B cell (primary cell): ENCODE measurements at regions not wholly inside any gene's neighbourhood (a gene's known extent, or its start where the extent isn't known, plus 50 kb on each side); places are given as distances from the start of the nearest gene placed in this dataset.

ENCODE experiments used
- ATAC-seq: fragments of 200-7000 bp; cut with Tn5 transposase; one replicate; pipeline ENCODE4 v1.10.0; 2021; ENCODE audit warnings: low read depth, mild to moderate bottlenecking, moderate number of reproducible peaks, moderate library complexity
- CTCF ChIA-PET: fragments of 350-600 bp; sonication (Branson Sonifier 250); formaldehyde crosslinking; loops from one replicate; lab custom pipeline; 2021; ENCODE audit warnings: antibody characterized with exemption, inconsistent platforms; lab: Charles Lee
- POLR2A ChIA-PET: fragments of 350-600 bp; sonication (Branson Sonifier 250); formaldehyde crosslinking; loops from one replicate; lab custom pipeline; 2021; ENCODE audit warnings: antibody characterized with exemption; lab: Charles Lee
- DNase-seq: peaks from one replicate; pipeline ENCODE4 v3.0.0; 2013
- H2AFZ ChIP-seq: 2 replicates; pipeline ENCODE4 v1.6.1; 2012; ENCODE audit warnings: mild to moderate bottlenecking, low read depth, low read length; ENCODE audit not compliant: insufficient read depth, poor library complexity, severe bottlenecking
- H3K27ac ChIP-seq, 2 donors: 1 replicate in 1 of 2; 2 replicates in 1 of 2; pipeline ENCODE4 v1.5.1; 2012 to 2013; ENCODE audit warnings: low read length in 2 of 2, mild to moderate bottlenecking in 2 of 2, moderate library complexity in 1 of 2
- H3K27me3 ChIP-seq, 4 experiments: fragments of 200-600 bp in 1 of 4; sonication (generic) in 1 of 4; replicated peaks in 1 of 4; 1 replicate in 2 of 4; 2 replicates in 2 of 4; pipeline versions ENCODE4 v1.6.1 to v1.7.0; 2013 to 2016; ENCODE audit warnings: low read length in 3 of 4, mild to moderate bottlenecking in 2 of 4, mixed read lengths in 1 of 4, moderate library complexity in 1 of 4; ENCODE audit not compliant: insufficient read depth in 4 of 4, control insufficient read depth in 3 of 4; ENCODE audit errors: control extremely low read depth in 1 of 4
- H3K36me3 ChIP-seq, 2 experiments: replicated peaks in 1 of 2; 1 replicate in 1 of 2; 2 replicates in 1 of 2; pipeline versions ENCODE4 v1.6.1 to v1.7.1; 2013; ENCODE audit warnings: low read length in 1 of 2; ENCODE audit not compliant: insufficient read depth in 2 of 2, control insufficient read depth in 1 of 2; ENCODE audit errors: control extremely low read depth in 1 of 2, extremely low read depth in 1 of 2
- H3K4me1 ChIP-seq, 2 donors: fragments of 200-600 bp in 1 of 2; sonication (generic) in 1 of 2; 1 replicate in 1 of 2; 2 replicates in 1 of 2; pipeline versions ENCODE4 v1.5.1 to v1.6.1; 2013 to 2017; ENCODE audit warnings: low read length in 2 of 2; ENCODE audit not compliant: control insufficient read depth in 2 of 2, insufficient read depth in 2 of 2
- H3K4me2 ChIP-seq: replicated peaks from 2 replicates; pipeline ENCODE3; 2012; ENCODE audit warnings: mild to moderate bottlenecking, low read depth, low read length; ENCODE audit not compliant: poor library complexity, severe bottlenecking
- H3K4me3 ChIP-seq, 5 experiments: fragments of 200-600 bp in 1 of 5; sonication (generic) in 1 of 5; 1 replicate in 3 of 5; 2 replicates in 2 of 5; pipeline versions ENCODE4 v1.5.1 to v1.7.0; 2011 to 2016; ENCODE audit warnings: low read length in 4 of 5, mild to moderate bottlenecking in 4 of 5, low read depth in 2 of 5, control low read depth in 1 of 5, moderate library complexity in 1 of 5; ENCODE audit not compliant: insufficient read depth in 1 of 5; ENCODE audit errors: control extremely low read depth in 1 of 5, extremely low read depth in 1 of 5
- H3K79me2 ChIP-seq: fragments of 200-600 bp; sonication (generic); one replicate; pipeline ENCODE4 v1.6.0; 2016; ENCODE audit warnings: low read length; ENCODE audit not compliant: control insufficient read depth, insufficient read depth
- H3K9ac ChIP-seq: fragments of 200-600 bp; sonication (generic); 2 replicates; pipeline ENCODE4 v1.6.1; 2017; ENCODE audit warnings: mild to moderate bottlenecking, low read length, moderate library complexity
- H3K9me3 ChIP-seq, 3 donors: one replicate each; pipeline versions ENCODE4 v1.6.1 to v1.7.1; 2013; ENCODE audit warnings: low read length in 2 of 3; ENCODE audit not compliant: control insufficient read depth in 2 of 3, insufficient read depth in 1 of 3; ENCODE audit errors: control extremely low read depth in 1 of 3
- H4K20me1 ChIP-seq: 2 replicates; pipeline ENCODE4 v1.6.0; 2012; ENCODE audit warnings: mild to moderate bottlenecking, low read length; ENCODE audit not compliant: insufficient read depth, control insufficient read depth, poor library complexity, severe bottlenecking
- H3K27ac Mint-ChIP-seq: one replicate; pipeline ENCODE4 v1.8.0; 2021; ENCODE audit warnings: mixed read lengths
- H3K27me3 Mint-ChIP-seq: one replicate; pipeline ENCODE4 v1.8.0; 2021; ENCODE audit warnings: mixed read lengths
- H3K4me1 Mint-ChIP-seq: one replicate; pipeline ENCODE4 v1.8.0; 2021; ENCODE audit warnings: mixed read lengths
- H3K4me3 Mint-ChIP-seq: one replicate; pipeline ENCODE4 v1.8.0; 2021; ENCODE audit warnings: mixed read lengths
- H3K9me3 Mint-ChIP-seq: one replicate; pipeline ENCODE4 v1.8.0; 2022; ENCODE audit warnings: mixed read lengths; ENCODE audit not compliant: insufficient read depth
- EZH2 ChIP-seq: IDR thresholded peaks from 2 replicates; pipeline ENCODE4 v1.6.1; 2012; ENCODE audit warnings: borderline replicate concordance, low read depth, mild to moderate bottlenecking, moderate library complexity, low read length; ENCODE audit not compliant: insufficient read depth, poor library complexity, severe bottlenecking
- WGBS: methylation state at CpG from one replicate; pipeline ENCODE4 v1.1.5; 2013; ENCODE audit warnings: missing lambda C conversion rate; ENCODE audit not compliant: insufficient coverage; 5-methylcytosine and 5-hydroxymethylcytosine counted together
- intact Hi-C: fragments of 100-400 bp; cut with micrococcal nuclease; formaldehyde crosslinking; loops from one replicate; pipeline ENCODE4 v1.10.0; 2022
- TF ChIP-seq, protein P1 (sequence below): fragments of 200-600 bp; IDR thresholded peaks from one replicate; pipeline ENCODE4 v1.8.0; 2022; ENCODE audit warnings: antibody characterized with exemption, mild to moderate bottlenecking

DNA sequence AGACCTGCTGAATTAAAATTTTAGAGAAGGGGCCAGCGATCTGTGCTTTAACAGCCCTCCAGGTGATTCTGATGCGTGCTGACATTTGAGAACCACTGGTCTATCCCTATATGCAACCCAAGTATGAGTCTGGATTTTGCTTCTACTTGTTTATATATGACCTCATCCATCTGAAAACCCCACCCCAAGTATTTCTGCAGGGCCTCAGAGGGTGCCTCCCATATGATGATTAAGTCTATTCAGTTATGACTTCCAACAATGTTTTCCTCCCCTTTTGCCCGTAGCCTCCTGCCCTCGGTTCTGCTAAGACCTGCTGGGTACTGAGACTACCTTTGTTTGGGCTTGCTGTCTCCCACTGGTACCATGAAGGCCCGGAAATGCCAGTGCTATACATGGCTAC is 376.0 kb upstream of the SMARCA2 start:
- Mint-ChIP-seq H3K27me3 (no peaks in the 10 kb centered on the region), H3K4me3 (no peak overlapping the region), H3K4me1 (no peaks in the 10 kb centered on the region), H3K27ac (no peak overlapping the region), H3K9me3 (peaks cover 2% of the 10 kb centered on the region)
- Histone ChIP-seq H3K9ac (no peak overlapping the region), H4K20me1 (no peaks in the 10 kb centered on the region), H3K36me3 (no peaks in the 10 kb centered on the region), H3K4me1 (no peaks in the 10 kb centered on the region), H3K79me2 (no peaks in the 10 kb centered on the region), H3K9me3 (no peaks in the 10 kb centered on the region), H3K4me3 (no peak overlapping the region), H3K4me2 (no peak overlapping the region), H2AFZ (no peak overlapping the region), H3K27me3 (no peaks in the 10 kb centered on the region), H3K27ac (no peak overlapping the region)
- ChIA-PET POLR2A (no interaction called here), CTCF (no interaction called here)
- ATAC-seq (no peak), DNase-seq (no peak)
- intact Hi-C loops = no loop called here
- WGBS = 97% methylated on average over 3 of the region's 5 CpGs
- TF ChIP-seq EZH2 = no peak
- TF ChIP-seq, protein P1, sequence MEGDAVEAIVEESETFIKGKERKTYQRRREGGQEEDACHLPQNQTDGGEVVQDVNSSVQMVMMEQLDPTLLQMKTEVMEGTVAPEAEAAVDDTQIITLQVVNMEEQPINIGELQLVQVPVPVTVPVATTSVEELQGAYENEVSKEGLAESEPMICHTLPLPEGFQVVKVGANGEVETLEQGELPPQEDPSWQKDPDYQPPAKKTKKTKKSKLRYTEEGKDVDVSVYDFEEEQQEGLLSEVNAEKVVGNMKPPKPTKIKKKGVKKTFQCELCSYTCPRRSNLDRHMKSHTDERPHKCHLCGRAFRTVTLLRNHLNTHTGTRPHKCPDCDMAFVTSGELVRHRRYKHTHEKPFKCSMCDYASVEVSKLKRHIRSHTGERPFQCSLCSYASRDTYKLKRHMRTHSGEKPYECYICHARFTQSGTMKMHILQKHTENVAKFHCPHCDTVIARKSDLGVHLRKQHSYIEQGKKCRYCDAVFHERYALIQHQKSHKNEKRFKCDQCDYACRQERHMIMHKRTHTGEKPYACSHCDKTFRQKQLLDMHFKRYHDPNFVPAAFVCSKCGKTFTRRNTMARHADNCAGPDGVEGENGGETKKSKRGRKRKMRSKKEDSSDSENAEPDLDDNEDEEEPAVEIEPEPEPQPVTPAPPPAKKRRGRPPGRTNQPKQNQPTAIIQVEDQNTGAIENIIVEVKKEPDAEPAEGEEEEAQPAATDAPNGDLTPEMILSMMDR = no peak

DNA sequence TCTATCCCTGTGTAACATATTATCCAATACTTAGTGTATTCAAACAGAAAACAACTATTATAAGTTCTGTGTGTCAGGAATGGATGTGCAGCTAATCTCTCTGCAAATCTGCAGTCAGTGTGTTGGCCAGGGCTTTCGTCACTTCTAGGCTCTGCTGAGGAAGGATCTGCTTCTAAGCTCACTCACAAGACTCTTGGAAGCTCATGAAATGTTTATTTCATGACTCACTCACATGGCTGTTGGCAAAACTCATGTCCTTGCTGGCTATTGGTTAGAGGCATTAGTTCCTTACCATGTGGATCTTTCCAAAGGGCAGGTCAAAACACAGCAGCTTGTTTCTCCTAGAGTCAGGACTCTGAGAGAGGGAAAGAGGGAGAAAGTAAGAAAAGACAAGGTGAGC is 367.4 kb upstream of the SMARCA2 start:
- no peak for ATAC-seq
- Mint-ChIP-seq H3K4me3 (no peak overlapping the region), H3K27ac (no peak overlapping the region), H3K9me3 (no peaks in the 10 kb centered on the region), H3K4me1 (no peaks in the 10 kb centered on the region), H3K27me3 (no peaks in the 10 kb centered on the region)
- H2AFZ ChIP-seq = no peak overlapping the region
- no peaks in the 10 kb centered on the region for H4K20me1 ChIP-seq
- no peak overlapping the region for H3K9ac ChIP-seq
- no peaks in the 10 kb centered on the region for H3K4me1 ChIP-seq
- H3K4me2 ChIP-seq = no peak overlapping the region
- no peaks in the 10 kb centered on the region for H3K27me3 ChIP-seq
- H3K27ac ChIP-seq = no peak overlapping the region
- ChIA-PET POLR2A (no interaction called here), CTCF (no interaction called here)
- WGBS = 100% methylated on average over 1 of the region's 1 CpG
- H3K36me3 ChIP-seq = no peaks in the 10 kb centered on the region
- TF ChIP-seq, protein P1 = no peak
- TF ChIP-seq EZH2 = no peak
- DNase-seq = no peak
- H3K9me3 ChIP-seq = no peaks in the 10 kb centered on the region
- no peak overlapping the region for H3K4me3 ChIP-seq
- H3K79me2 ChIP-seq = no peaks in the 10 kb centered on the region
- intact Hi-C loops = no loop called here
